DND-41 (cell line): ENCODE measurements at regions not wholly inside any gene's neighbourhood (a gene's known extent, or its start where the extent isn't known, plus 50 kb on each side); places are given as distances from the start of the nearest gene placed in this dataset.

ENCODE experiments used
- ATAC-seq: fragments of 200-7000 bp; cut with Tn5 transposase; 3 replicates; pipeline ENCODE4 v1.9.1; 2021; ENCODE audit warnings: low read depth; ENCODE audit not compliant: insufficient read depth
- DNase-seq: peaks from one replicate; pipeline ENCODE4 v3.0.0-alpha.2; 2020
- H2AFZ ChIP-seq: 2 replicates; pipeline ENCODE4 v1.6.0; 2012; ENCODE audit warnings: low read depth, low read length
- H3K27ac ChIP-seq: 2 replicates; pipeline ENCODE4 v1.5.1; 2012; ENCODE audit warnings: low read length, inconsistent platforms
- H3K27me3 ChIP-seq: fragments of 200-600 bp; sonication (generic); 2 replicates; pipeline ENCODE4 v1.6.0; 2012; ENCODE audit warnings: low read length, mild to moderate bottlenecking, inconsistent platforms; ENCODE audit not compliant: insufficient read depth, poor library complexity
- H3K36me3 ChIP-seq: 2 replicates; pipeline ENCODE4 v1.5.1; 2012; ENCODE audit warnings: low read length, inconsistent platforms; ENCODE audit not compliant: insufficient read depth
- H3K4me1 ChIP-seq: 2 replicates; pipeline ENCODE4 v1.5.1; 2012; ENCODE audit warnings: mild to moderate bottlenecking, low read length; ENCODE audit not compliant: insufficient read depth
- H3K4me2 ChIP-seq: 2 replicates; pipeline ENCODE4 v1.6.0; 2012; ENCODE audit warnings: mild to moderate bottlenecking, moderate library complexity, low read length, inconsistent platforms; ENCODE audit not compliant: insufficient read depth
- H3K4me3 ChIP-seq, 2 experiments: fragments of 200-600 bp in 1 of 2; shearing (Covaris generic) in 1 of 2; 2 replicates each; pipeline ENCODE4 v1.5.1; 2012 to 2016; ENCODE audit warnings: inconsistent platforms in 2 of 2, low read length in 2 of 2, mild to moderate bottlenecking in 2 of 2, low read depth in 1 of 2, moderate library complexity in 1 of 2
- H3K79me2 ChIP-seq: 2 replicates; pipeline ENCODE4 v1.6.0; 2012; ENCODE audit warnings: low read length, inconsistent platforms; ENCODE audit not compliant: insufficient read depth
- H3K9ac ChIP-seq: 2 replicates; pipeline ENCODE4 v1.6.0; 2012; ENCODE audit warnings: low read depth, mild to moderate bottlenecking, inconsistent platforms, low read length, moderate library complexity
- H3K9me3 ChIP-seq: 2 replicates; pipeline ENCODE4 v1.5.1; 2012; ENCODE audit warnings: low read length, moderate library complexity, mild to moderate bottlenecking, inconsistent platforms; ENCODE audit not compliant: insufficient read depth, severe bottlenecking
- H4K20me1 ChIP-seq: 2 replicates; pipeline ENCODE4 v1.6.0; 2012; ENCODE audit warnings: low read length; ENCODE audit not compliant: insufficient read depth
- CTCF ChIP-seq: IDR thresholded peaks from 2 replicates; pipeline ENCODE4 v1.5.1; 2012; ENCODE audit warnings: borderline replicate concordance, low read length, moderate library complexity, mild to moderate bottlenecking; ENCODE audit not compliant: poor library complexity, severe bottlenecking; ENCODE audit errors: extremely low read depth
- EZH2 ChIP-seq: IDR thresholded peaks from 3 replicates; pipeline ENCODE4 v1.6.1; 2012; ENCODE audit warnings: borderline replicate concordance, low read depth, mild to moderate bottlenecking, moderate library complexity, low read length, inconsistent platforms; ENCODE audit not compliant: severe bottlenecking

DNA sequence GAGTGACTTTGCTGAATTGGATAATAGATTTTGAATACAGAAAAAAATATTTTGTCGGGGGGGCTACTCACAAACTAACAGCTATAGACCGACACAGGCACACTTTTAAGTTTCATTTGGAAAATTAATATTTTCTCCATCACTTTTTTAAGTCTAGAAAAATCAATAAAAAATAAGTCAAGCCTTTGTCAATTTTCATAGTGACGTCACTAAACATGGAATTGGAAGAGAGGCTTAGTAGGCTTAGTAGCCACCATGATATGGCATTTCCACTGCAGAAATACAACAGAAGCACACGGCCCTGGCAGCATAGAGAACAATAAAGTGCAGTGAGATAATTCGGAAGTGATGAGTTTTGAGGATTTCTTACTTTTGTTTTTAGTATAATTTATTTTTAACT lies 357.2 kb downstream of the RPS24 start:
- H3K36me3 ChIP-seq = no peaks in the 10 kb centered on the region
- H4K20me1 ChIP-seq = no peaks in the 10 kb centered on the region
- no peaks in the 10 kb centered on the region for H3K4me1 ChIP-seq
- H3K27me3 ChIP-seq = peaks cover 9% of the 10 kb centered on the region
- H3K9ac ChIP-seq = no peak overlapping the region
- no peaks in the 10 kb centered on the region for H3K9me3 ChIP-seq
- no peak overlapping the region for H3K4me3 ChIP-seq
- DNase-seq (no peak), ATAC-seq (no peak)
- H3K4me2 ChIP-seq = no peak overlapping the region
- TF ChIP-seq CTCF (no peak), EZH2 (no peak)
- no peaks in the 10 kb centered on the region for H3K79me2 ChIP-seq
- no peak overlapping the region for H2AFZ ChIP-seq
- no peak overlapping the region for H3K27ac ChIP-seq

- no peaks in the 10 kb centered on the region for H3K4me1 ChIP-seq
- H3K36me3 ChIP-seq = no peaks in the 10 kb centered on the region
- H3K9ac ChIP-seq = no peak overlapping the region
- no peak overlapping the region for H3K4me3 ChIP-seq
- no peak overlapping the region for H3K4me2 ChIP-seq
- H3K27me3 ChIP-seq = peaks cover 7% of the 10 kb centered on the region
- no peaks in the 10 kb centered on the region for H4K20me1 ChIP-seq
- no peak overlapping the region for H2AFZ ChIP-seq
- H3K79me2 ChIP-seq = no peaks in the 10 kb centered on the region
- DNase-seq (no peak), ATAC-seq (no peak)
- no peaks in the 10 kb centered on the region for H3K9me3 ChIP-seq
- no peak overlapping the region for H3K27ac ChIP-seq
- TF ChIP-seq EZH2 (no peak), CTCF (no peak)
These were observed 357.9 kb downstream of the RPS24 start for GRCh38 chr10:78391585-78391984.

DNA sequence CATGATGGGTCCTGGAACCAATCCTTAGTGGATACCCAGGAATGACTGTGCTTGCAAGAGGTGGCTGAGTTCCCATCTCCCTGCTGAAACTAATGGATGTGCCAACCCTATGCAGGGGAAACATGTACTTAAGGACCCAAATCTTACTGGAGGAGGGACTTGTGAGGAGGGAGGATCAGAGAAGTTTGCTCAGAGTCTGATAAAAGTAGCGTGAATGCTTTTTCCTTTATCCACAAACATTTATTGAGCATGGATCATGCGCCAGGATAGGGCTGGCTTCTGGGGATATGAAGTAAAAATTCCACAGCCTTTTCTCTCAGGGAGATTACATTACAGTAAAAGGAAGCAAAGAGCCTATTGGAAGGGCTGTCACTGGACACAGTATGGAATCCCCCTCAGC lies 358.5 kb downstream of the RPS24 start:
- H3K4me2 ChIP-seq = no peak overlapping the region
- no peak overlapping the region for H2AFZ ChIP-seq
- H3K79me2 ChIP-seq = no peaks in the 10 kb centered on the region
- H3K36me3 ChIP-seq = no peaks in the 10 kb centered on the region
- DNase-seq = no peak
- no peaks in the 10 kb centered on the region for H4K20me1 ChIP-seq
- no peak for TF ChIP-seq EZH2
- no peak for TF ChIP-seq CTCF
- no peak for ATAC-seq
- H3K9me3 ChIP-seq = no peaks in the 10 kb centered on the region
- H3K27me3 ChIP-seq = peaks cover 3% of the 10 kb centered on the region
- H3K4me1 ChIP-seq = no peaks in the 10 kb centered on the region
- no peak overlapping the region for H3K27ac ChIP-seq
- H3K4me3 ChIP-seq = no peak overlapping the region
- H3K9ac ChIP-seq = no peak overlapping the region

DNA sequence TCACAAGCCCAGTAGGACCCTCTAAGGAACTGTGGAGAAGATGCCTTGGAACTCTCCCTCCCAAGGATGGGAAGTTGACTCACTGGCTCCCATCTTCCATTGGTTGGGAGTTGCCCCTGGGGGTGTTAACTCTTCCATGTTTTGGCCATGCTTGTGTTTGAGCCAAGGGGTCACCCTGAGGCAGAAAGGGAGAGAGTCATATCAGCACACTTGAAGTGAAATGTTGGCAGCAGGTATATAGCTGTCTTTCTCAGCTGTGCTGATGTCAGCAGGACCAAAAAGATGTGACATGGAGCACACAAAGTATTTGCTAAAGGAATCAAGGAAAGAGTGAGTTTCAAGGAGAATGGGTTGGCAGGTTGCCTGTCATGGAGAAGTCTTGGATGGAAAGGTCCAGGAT lies 359.4 kb downstream of the RPS24 start:
- Histone ChIP-seq H3K36me3 (no peaks in the 10 kb centered on the region), H2AFZ (no peak overlapping the region), H3K79me2 (no peaks in the 10 kb centered on the region), H3K4me2 (no peak overlapping the region), H3K27me3 (no peaks in the 10 kb centered on the region), H4K20me1 (no peaks in the 10 kb centered on the region), H3K4me3 (no peak overlapping the region), H3K9me3 (no peaks in the 10 kb centered on the region), H3K9ac (no peak overlapping the region), H3K4me1 (no peaks in the 10 kb centered on the region), H3K27ac (no peak overlapping the region)
- TF ChIP-seq EZH2 (no peak), CTCF (no peak)
- DNase-seq (no peak), ATAC-seq (no peak)
